ENCODE measurements at regions not wholly inside any gene's neighbourhood (a gene's known extent, or its start where the extent isn't known, plus 50 kb on each side); places are given as distances from the start of the nearest gene placed in this dataset.

- no peak overlapping the region for H3K18ac ChIP-seq (ENCODE audit: low read length)
- no peak overlapping the region for H2BK5ac ChIP-seq (ENCODE audit: low read length)
- no peak overlapping the region for H4K8ac ChIP-seq (ENCODE audit: low read depth, low read length)
- H2BK12ac ChIP-seq (ENCODE audit: low read length), result no peak overlapping the region
- H3K9ac ChIP-seq (ENCODE audit: low read depth, low read length, poor library complexity), result no peak overlapping the region
- no peak overlapping the region for H4K91ac ChIP-seq (ENCODE audit: low read depth, low read length, poor library complexity)
- H2BK15ac ChIP-seq (ENCODE audit: low read length), result no peak overlapping the region
- no CpG with 5 or more reads among the region's 1 CpG for WGBS, 2 donors (ENCODE audit: extremely low coverage in 2 of 2, insufficient read length in 2 of 2, insufficient replicate concordance in 1 of 2)
- H2BK120ac ChIP-seq (ENCODE audit: low read depth, low read length), result no peak overlapping the region
- H2AFZ ChIP-seq (ENCODE audit: low read length), result no peak overlapping the region
- H3K4ac ChIP-seq (ENCODE audit: low read length), result no peak overlapping the region
- H3K27me3 ChIP-seq (ENCODE audit: control insufficient read depth in 3 of 3, insufficient read depth in 3 of 3, low read depth in 1 of 3, low read length in 3 of 3), result no peaks in the 10 kb centered on the region
- H2AK5ac ChIP-seq (ENCODE audit: low read depth, low read length), result no peak overlapping the region
- DNase-seq (ENCODE audit: low spot score), result no peak
- no peaks in the 10 kb centered on the region for H3K36me3 ChIP-seq (replicated peaks in 1 of 2; ENCODE audit: control insufficient read depth in 2 of 2, insufficient read depth in 2 of 2, low read length in 2 of 2)
- no peak overlapping the region for H3K23ac ChIP-seq (ENCODE audit: low read depth, low read length, poor library complexity)
- H3K79me1 ChIP-seq (ENCODE audit: low read depth, low read length), result no peaks in the 10 kb centered on the region
- H3K9me3 ChIP-seq (replicated peaks in 1 of 2; ENCODE audit: control insufficient read depth in 2 of 2, insufficient read depth in 1 of 2, low read depth in 1 of 2, low read length in 2 of 2), result no peaks in the 10 kb centered on the region
- H3K14ac ChIP-seq (ENCODE audit: low read length), result no peak overlapping the region
- no peak overlapping the region for H3K27ac ChIP-seq (replicated peaks; ENCODE audit: low read length)
- no peaks in the 10 kb centered on the region for H3K4me1 ChIP-seq (ENCODE audit: control insufficient read depth in 2 of 2, insufficient read depth in 1 of 2, low read depth in 1 of 2, low read length in 2 of 2)
- H3K4me2 ChIP-seq (ENCODE audit: insufficient read depth, low read length, poor library complexity, severe bottlenecking), result no peak overlapping the region
- H3K4me3 ChIP-seq (ENCODE audit: low read length in 2 of 2), result no peak overlapping the region
Observed at GRCh38 chr6:135707426-135707825, 144.1 kb upstream of the PDE7B start.

- DNase-seq (ENCODE audit: low spot score), result no peak
- Histone ChIP-seq H4K91ac (ENCODE audit: low read depth, low read length, poor library complexity) (no peak overlapping the region), H2BK15ac (ENCODE audit: low read length) (no peak overlapping the region), H3K27me3 (ENCODE audit: control insufficient read depth in 3 of 3, insufficient read depth in 3 of 3, low read depth in 1 of 3, low read length in 3 of 3) (no peaks in the 10 kb centered on the region), H3K4ac (ENCODE audit: low read length) (no peak overlapping the region), H3K36me3 (replicated peaks in 1 of 2; ENCODE audit: control insufficient read depth in 2 of 2, insufficient read depth in 2 of 2, low read length in 2 of 2) (no peaks in the 10 kb centered on the region), H3K18ac (ENCODE audit: low read length) (no peak overlapping the region), H3K14ac (ENCODE audit: low read length) (no peak overlapping the region), H2AK5ac (ENCODE audit: low read depth, low read length) (no peak overlapping the region), H3K9ac (ENCODE audit: low read depth, low read length, poor library complexity) (no peak overlapping the region), H2BK12ac (ENCODE audit: low read length) (no peak overlapping the region), H3K27ac (replicated peaks; ENCODE audit: low read length) (no peak overlapping the region), H3K23ac (ENCODE audit: low read depth, low read length, poor library complexity) (no peak overlapping the region), H3K4me1 (ENCODE audit: control insufficient read depth in 2 of 2, insufficient read depth in 1 of 2, low read depth in 1 of 2, low read length in 2 of 2) (no peaks in the 10 kb centered on the region), H3K79me1 (ENCODE audit: low read depth, low read length) (no peaks in the 10 kb centered on the region), H2AFZ (ENCODE audit: low read length) (no peak overlapping the region), H3K9me3 (replicated peaks in 1 of 2; ENCODE audit: control insufficient read depth in 2 of 2, insufficient read depth in 1 of 2, low read depth in 1 of 2, low read length in 2 of 2) (no peaks in the 10 kb centered on the region), H2BK5ac (ENCODE audit: low read length) (no peak overlapping the region), H4K8ac (ENCODE audit: low read depth, low read length) (no peak overlapping the region), H3K4me2 (ENCODE audit: insufficient read depth, low read length, poor library complexity, severe bottlenecking) (no peak overlapping the region), H3K4me3 (ENCODE audit: low read length in 2 of 2) (no peak overlapping the region), H2BK120ac (ENCODE audit: low read depth, low read length) (no peak overlapping the region)
- no CpG with 5 or more reads among the region's 5 CpGs for WGBS, 2 donors (ENCODE audit: extremely low coverage in 2 of 2, insufficient read length in 2 of 2, insufficient replicate concordance in 1 of 2)
Observed at GRCh38 chr6:135710042-135710441, 141.5 kb upstream of the PDE7B start.

GRCh38 chr6:135722190-135722589 is 129.3 kb upstream of the PDE7B start:
- no peaks in the 10 kb centered on the region for H3K36me3 ChIP-seq (replicated peaks in 1 of 2; ENCODE audit: control insufficient read depth in 2 of 2, insufficient read depth in 2 of 2, low read length in 2 of 2)
- H2AK5ac ChIP-seq (ENCODE audit: low read depth, low read length), result no peak overlapping the region
- no peaks in the 10 kb centered on the region for H3K27me3 ChIP-seq (ENCODE audit: control insufficient read depth in 3 of 3, insufficient read depth in 3 of 3, low read depth in 1 of 3, low read length in 3 of 3)
- H3K9ac ChIP-seq (ENCODE audit: low read depth, low read length, poor library complexity), result no peak overlapping the region
- H4K91ac ChIP-seq (ENCODE audit: low read depth, low read length, poor library complexity), result no peak overlapping the region
- H3K4ac ChIP-seq (ENCODE audit: low read length), result no peak overlapping the region
- no peak overlapping the region for H4K8ac ChIP-seq (ENCODE audit: low read depth, low read length)
- no peaks in the 10 kb centered on the region for H3K4me1 ChIP-seq (ENCODE audit: control insufficient read depth in 2 of 2, insufficient read depth in 1 of 2, low read depth in 1 of 2, low read length in 2 of 2)
- no peak overlapping the region for H2BK15ac ChIP-seq (ENCODE audit: low read length)
- H3K4me3 ChIP-seq (ENCODE audit: low read length in 2 of 2), result no peak overlapping the region
- no peak overlapping the region for H2BK120ac ChIP-seq (ENCODE audit: low read depth, low read length)
- H3K27ac ChIP-seq (replicated peaks; ENCODE audit: low read length), result no peak overlapping the region
- no peaks in the 10 kb centered on the region for H3K79me1 ChIP-seq (ENCODE audit: low read depth, low read length)
- no peak overlapping the region for H2BK12ac ChIP-seq (ENCODE audit: low read length)
- H3K18ac ChIP-seq (ENCODE audit: low read length), result no peak overlapping the region
- H2AFZ ChIP-seq (ENCODE audit: low read length), result no peak overlapping the region
- H3K23ac ChIP-seq (ENCODE audit: low read depth, low read length, poor library complexity), result no peak overlapping the region
- H3K9me3 ChIP-seq (replicated peaks in 1 of 2; ENCODE audit: control insufficient read depth in 2 of 2, insufficient read depth in 1 of 2, low read depth in 1 of 2, low read length in 2 of 2), result peaks cover 0 to 4% of the 10 kb centered on the region in 2 donors
- no peak overlapping the region for H2BK5ac ChIP-seq (ENCODE audit: low read length)
- no peak overlapping the region for H3K4me2 ChIP-seq (ENCODE audit: insufficient read depth, low read length, poor library complexity, severe bottlenecking)
- H3K14ac ChIP-seq (ENCODE audit: low read length), result no peak overlapping the region
- no peak for DNase-seq (ENCODE audit: low spot score)

- WGBS, 2 donors (ENCODE audit: extremely low coverage in 2 of 2, insufficient read length in 2 of 2, insufficient replicate concordance in 1 of 2), result no CpG with 5 or more reads among the region's 5 CpGs
- no peak overlapping the region for H2AFZ ChIP-seq (ENCODE audit: low read length)
- H3K4me2 ChIP-seq (ENCODE audit: insufficient read depth, low read length, poor library complexity, severe bottlenecking), result no peak overlapping the region
- no peak overlapping the region for H2AK5ac ChIP-seq (ENCODE audit: low read depth, low read length)
- no peak overlapping the region for H4K8ac ChIP-seq (ENCODE audit: low read depth, low read length)
- no peak overlapping the region for H2BK15ac ChIP-seq (ENCODE audit: low read length)
- no peak overlapping the region for H2BK5ac ChIP-seq (ENCODE audit: low read length)
- no peak overlapping the region for H3K27ac ChIP-seq (replicated peaks; ENCODE audit: low read length)
- H3K79me1 ChIP-seq (ENCODE audit: low read depth, low read length), result no peaks in the 10 kb centered on the region
- no peaks in the 10 kb centered on the region for H3K36me3 ChIP-seq (replicated peaks in 1 of 2; ENCODE audit: control insufficient read depth in 2 of 2, insufficient read depth in 2 of 2, low read length in 2 of 2)
- H3K18ac ChIP-seq (ENCODE audit: low read length), result no peak overlapping the region
- H3K14ac ChIP-seq (ENCODE audit: low read length), result no peak overlapping the region
- H3K9ac ChIP-seq (ENCODE audit: low read depth, low read length, poor library complexity), result no peak overlapping the region
- no peak overlapping the region for H2BK120ac ChIP-seq (ENCODE audit: low read depth, low read length)
- H3K4me3 ChIP-seq (ENCODE audit: low read length in 2 of 2), result no peak overlapping the region
- no peak for DNase-seq (ENCODE audit: low spot score)
- H3K27me3 ChIP-seq (ENCODE audit: control insufficient read depth in 3 of 3, insufficient read depth in 3 of 3, low read depth in 1 of 3, low read length in 3 of 3), result no peaks in the 10 kb centered on the region
- no peaks in the 10 kb centered on the region for H3K4me1 ChIP-seq (ENCODE audit: control insufficient read depth in 2 of 2, insufficient read depth in 1 of 2, low read depth in 1 of 2, low read length in 2 of 2)
- no peak overlapping the region for H3K23ac ChIP-seq (ENCODE audit: low read depth, low read length, poor library complexity)
- H3K9me3 ChIP-seq (replicated peaks in 1 of 2; ENCODE audit: control insufficient read depth in 2 of 2, insufficient read depth in 1 of 2, low read depth in 1 of 2, low read length in 2 of 2), result peaks cover 0 to 4% of the 10 kb centered on the region in 2 donors
- H4K91ac ChIP-seq (ENCODE audit: low read depth, low read length, poor library complexity), result no peak overlapping the region
- no peak overlapping the region for H2BK12ac ChIP-seq (ENCODE audit: low read length)
- no peak overlapping the region for H3K4ac ChIP-seq (ENCODE audit: low read length)
Observed at GRCh38 chr6:135722679-135723078, 128.8 kb upstream of the PDE7B start.
